HepG2 (cell line): ENCODE measurements at regions not wholly inside any gene's neighbourhood (a gene's known extent, or its start where the extent isn't known, plus 50 kb on each side); places are given as distances from the start of the nearest gene placed in this dataset.

ENCODE experiments used
- ATAC-seq: fragments of 200-7000 bp; cut with Tn5 transposase; 3 replicates; pipeline ENCODE4 v1.9.1; 2020; ENCODE audit warnings: mild to moderate bottlenecking, moderate library complexity
- BruUV-seq: library from RNA; stranded (reverse); fragments of 400-500 nt; replicated peaks from 2 replicates; lab custom pipeline; 2021; lab: Mats Ljungman, UMichigan
- CTCF ChIA-PET: fragments of 300-600 bp; formaldehyde crosslinking; extraction: SDS; loops from one replicate; lab custom pipeline; 2021; ENCODE audit warnings: low total read pairs, inconsistent platforms, low intra/inter-chr PET ratio; lab: Yijun Ruan, JAX
- POLR2A ChIA-PET: fragments of 350-600 bp; sonication (Branson Sonifier 250); formaldehyde crosslinking; loops from one replicate; lab custom pipeline; 2020; ENCODE audit warnings: antibody characterized with exemption, inconsistent platforms; lab: Yijun Ruan, JAX
- DNase-seq: peaks from one replicate; pipeline ENCODE4 v3.0.0-alpha.2; 2015; ENCODE audit warnings: low spot score
- FAIRE-seq: peaks from 3 replicates; lab custom pipeline; 2011; peaks lifted over from hg19 to GRCh38; lab: Jason Lieb, UNC
- H2AFZ ChIP-seq: one replicate; pipeline ENCODE4 v1.6.1; 2011; ENCODE audit warnings: low read length, inconsistent platforms
- H3K27ac ChIP-seq: fragments of 300-600 bp; 3 replicates; pipeline ENCODE4 v1.8.0; 2011; ENCODE audit warnings: mixed run types, mild to moderate bottlenecking, mixed read lengths, low read length, inconsistent platforms; ENCODE audit not compliant: insufficient read depth; ENCODE audit errors: extremely low read length
- H3K27me3 ChIP-seq, 2 experiments: fragments of 200-600 bp in 1 of 2; 2 replicates in 1 of 2; 3 replicates in 1 of 2; pipeline versions ENCODE4 v1.6.0 to v1.8.0; 2011; ENCODE audit warnings: low read length in 2 of 2, mild to moderate bottlenecking in 2 of 2, moderate library complexity in 2 of 2, inconsistent platforms in 1 of 2; ENCODE audit not compliant: insufficient read depth in 2 of 2, control insufficient read depth in 1 of 2
- H3K36me3 ChIP-seq, 2 experiments: fragments of 200-600 bp in 1 of 2; replicated peaks in 1 of 2; 2 replicates in 1 of 2; 3 replicates in 1 of 2; pipeline versions ENCODE4 v1.5.1 to v1.8.0; 2011; ENCODE audit warnings: low read length in 2 of 2, inconsistent platforms in 1 of 2; ENCODE audit not compliant: insufficient read depth in 2 of 2, control insufficient read depth in 1 of 2
- H3K4me1 ChIP-seq: 2 replicates; pipeline ENCODE4 v1.5.1; 2012; ENCODE audit warnings: low read length, inconsistent platforms; ENCODE audit not compliant: insufficient read depth
- H3K4me2 ChIP-seq: 2 replicates; pipeline ENCODE4 v1.6.0; 2011; ENCODE audit warnings: low read depth, low read length, inconsistent platforms
- H3K4me3 ChIP-seq, 3 experiments: fragments of 200-600 bp in 1 of 3; sonication (generic), shearing (Covaris generic) in 1 of 3; replicated peaks in 1 of 3; 2 replicates each; pipeline ENCODE4 v1.5.1; 2011 to 2016; ENCODE audit warnings: low read length in 3 of 3, inconsistent platforms in 2 of 3, low read depth in 2 of 3, mild to moderate bottlenecking in 2 of 3, control low read depth in 1 of 3, mixed read lengths in 1 of 3; ENCODE audit not compliant: insufficient read depth in 1 of 3
- H3K79me2 ChIP-seq: one replicate; pipeline ENCODE4 v1.6.1; 2011; ENCODE audit warnings: low read length, inconsistent platforms; ENCODE audit not compliant: insufficient read depth
- H3K9ac ChIP-seq: 2 replicates; pipeline ENCODE4 v1.6.0; 2011; ENCODE audit warnings: mild to moderate bottlenecking, low read depth, low read length, inconsistent platforms; ENCODE audit not compliant: insufficient read depth
- H3K9me3 ChIP-seq: 2 replicates; pipeline ENCODE4 v1.5.1; 2012; ENCODE audit warnings: mild to moderate bottlenecking, low read length
- H4K20me1 ChIP-seq: 2 replicates; pipeline ENCODE4 v1.6.0; 2011; ENCODE audit warnings: inconsistent platforms, mild to moderate bottlenecking, low read length, moderate library complexity; ENCODE audit not compliant: insufficient read depth
- DDIT3 ChIP-seq: sonication (generic); formaldehyde crosslinking; IDR thresholded peaks from 2 replicates; pipeline ENCODE4 v1.4.0; 2020; ENCODE audit warnings: mild to moderate bottlenecking, missing genetic modification reagents
- HMGXB3 ChIP-seq: sonication (generic); formaldehyde crosslinking; IDR thresholded peaks from 2 replicates; pipeline ENCODE4 v1.4.0; 2020; ENCODE audit warnings: missing genetic modification reagents, borderline replicate concordance
- JUNB ChIP-seq: sonication (generic); formaldehyde crosslinking; IDR thresholded peaks from 2 replicates; pipeline ENCODE4 v1.8.0; 2022; ENCODE audit warnings: missing genetic modification reagents, mild to moderate bottlenecking, borderline replicate concordance
- PHF21A ChIP-seq: sonication (generic); formaldehyde crosslinking; IDR thresholded peaks from 2 replicates; pipeline ENCODE4 v1.5.0; 2020; ENCODE audit warnings: mild to moderate bottlenecking, missing genetic modification reagents
- RNF2 ChIP-seq: fragments of 450-650 bp; conservative IDR thresholded peaks from 2 replicates; pipeline ENCODE4 v1.6.1; 2016; ENCODE audit warnings: low read depth
- TAF15 ChIP-seq: fragments of 200-400 bp; formaldehyde crosslinking; IDR thresholded peaks from one replicate; pipeline ENCODE4 v1.6.1; 2018; ENCODE audit warnings: mild to moderate bottlenecking, low read depth, low read length; ENCODE audit not compliant: poor library complexity, severe bottlenecking
- THAP7 ChIP-seq: sonication (generic); formaldehyde crosslinking; IDR thresholded peaks from 2 replicates; pipeline ENCODE4 v1.8.1; 2023; ENCODE audit warnings: mild to moderate bottlenecking, missing genetic modification reagents
- ZNF24 ChIP-seq: fragments of 450-650 bp; IDR thresholded peaks from 2 replicates; pipeline ENCODE4 v1.6.1; 2017; ENCODE audit warnings: antibody characterized with exemption, mild to moderate bottlenecking
- ZNF3 ChIP-seq: IDR thresholded peaks from 2 replicates; pipeline ENCODE4 v1.7.0; 2017; ENCODE audit warnings: inconsistent platforms
- ZNF710 ChIP-seq: sonication (generic); formaldehyde crosslinking; IDR thresholded peaks from 2 replicates; pipeline ENCODE4 v1.5.0; 2020; ENCODE audit warnings: mild to moderate bottlenecking, missing genetic modification reagents, borderline replicate concordance
- ZNF740 ChIP-seq: sonication (generic); formaldehyde crosslinking; IDR thresholded peaks from 2 replicates; pipeline ENCODE4 v1.4.0; 2020; ENCODE audit warnings: missing genetic modification reagents
- ZSCAN31 ChIP-seq: sonication (generic); formaldehyde crosslinking; IDR thresholded peaks from 2 replicates; pipeline ENCODE4 v1.5.0; 2020; ENCODE audit warnings: low read depth, mild to moderate bottlenecking, missing genetic modification reagents
- in situ Hi-C: cut with HindIII; loops from 2 replicates; pipeline ENCODE4 v1.10.0; 2017; ENCODE audit warnings: low pct_unique_long_range_greater_than_20kb; ENCODE audit not compliant: extremely low pct_ligation_motif_present
- intact Hi-C: fragments of 100-400 bp; cut with micrococcal nuclease; formaldehyde crosslinking; loops from one replicate; pipeline ENCODE4 v1.10.0; 2022; ENCODE audit not compliant: unreplicated experiment
- TF ChIP-seq, protein P1 (sequence below): sonication (generic); formaldehyde crosslinking; IDR thresholded peaks from 2 replicates; pipeline ENCODE4 v1.5.0; 2020; ENCODE audit warnings: mild to moderate bottlenecking, missing genetic modification reagents

GRCh38 chr12:89154743-89155499 is 197.4 kb downstream of the DUSP6 start (continued):
- TF ChIP-seq PHF21A (CRISPR knock-in tag) (no peak), ZNF24 (no peak), ZSCAN31 (CRISPR knock-in tag) (no peak), ZNF740 (no peak)
- TF ChIP-seq, protein P1, sequence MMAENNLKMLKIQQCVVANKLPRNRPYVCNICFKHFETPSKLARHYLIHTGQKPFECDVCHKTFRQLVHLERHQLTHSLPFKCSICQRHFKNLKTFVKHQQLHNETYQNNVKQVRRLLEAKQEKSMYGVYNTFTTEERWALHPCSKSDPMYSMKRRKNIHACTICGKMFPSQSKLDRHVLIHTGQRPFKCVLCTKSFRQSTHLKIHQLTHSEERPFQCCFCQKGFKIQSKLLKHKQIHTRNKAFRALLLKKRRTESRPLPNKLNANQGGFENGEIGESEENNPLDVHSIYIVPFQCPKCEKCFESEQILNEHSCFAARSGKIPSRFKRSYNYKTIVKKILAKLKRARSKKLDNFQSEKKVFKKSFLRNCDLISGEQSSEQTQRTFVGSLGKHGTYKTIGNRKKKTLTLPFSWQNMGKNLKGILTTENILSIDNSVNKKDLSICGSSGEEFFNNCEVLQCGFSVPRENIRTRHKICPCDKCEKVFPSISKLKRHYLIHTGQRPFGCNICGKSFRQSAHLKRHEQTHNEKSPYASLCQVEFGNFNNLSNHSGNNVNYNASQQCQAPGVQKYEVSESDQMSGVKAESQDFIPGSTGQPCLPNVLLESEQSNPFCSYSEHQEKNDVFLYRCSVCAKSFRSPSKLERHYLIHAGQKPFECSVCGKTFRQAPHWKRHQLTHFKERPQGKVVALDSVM = no peak

GRCh38 chr12:89153341-89153740 is 199.0 kb downstream of the DUSP6 start:
- FAIRE-seq (no peak), DNase-seq (no peak), ATAC-seq (no peak)
- Histone ChIP-seq H4K20me1 (no peaks in the 10 kb centered on the region), H3K9me3 (no peaks in the 10 kb centered on the region), H3K4me2 (no peak overlapping the region), H3K9ac (no peak overlapping the region), H3K27ac (no peak overlapping the region), H3K4me3 (no peak overlapping the region), H3K36me3 (no peaks in the 10 kb centered on the region), H3K79me2 (no peaks in the 10 kb centered on the region), H2AFZ (no peak overlapping the region), H3K27me3 (no peaks in the 10 kb centered on the region), H3K4me1 (peaks cover 14% of the 10 kb centered on the region)
- CTCF ChIA-PET = no interaction called here
- intact Hi-C loops = no loop called here
- POLR2A ChIA-PET = no interaction called here
- BruUV-seq = no TSS peak
- in situ Hi-C loops = no loop called here
- no peak for TF ChIP-seq ZNF710 (CRISPR knock-in tag)
- TF ChIP-seq JUNB = no peak
- no peak for TF ChIP-seq THAP7
- TF ChIP-seq ZNF3 (CRISPR knock-in tag) = no peak
- no peak for TF ChIP-seq DDIT3 (CRISPR knock-in tag)
- no peak for TF ChIP-seq RNF2
- no peak for TF ChIP-seq TAF15
- TF ChIP-seq HMGXB3 = no peak
